ENCODE measurements at regions not wholly inside any gene's neighbourhood (a gene's known extent, or its start where the extent isn't known, plus 50 kb on each side); places are given as distances from the start of the nearest gene placed in this dataset.

- no peak for DNase-seq (ENCODE audit: low spot score)
Observed at GRCh38 chr13:97110936-97111335, 111.2 kb upstream of the MBNL2 start.

GRCh38 chr13:97111756-97112155 is 110.4 kb upstream of the MBNL2 start:
- no peak for DNase-seq (ENCODE audit: low spot score)

- DNase-seq (ENCODE audit: low spot score): no peak
Observed at GRCh38 chr13:97112446-97113152, 109.5 kb upstream of the MBNL2 start.

GRCh38 chr13:97113231-97114001 is 108.7 kb upstream of the MBNL2 start:
- DNase-seq (ENCODE audit: low spot score): no peak

GRCh38 chr13:97114651-97115050 is 107.5 kb upstream of the MBNL2 start:
- no peak for DNase-seq (ENCODE audit: low spot score)

- DNase-seq (ENCODE audit: low spot score): no peak
Observed at GRCh38 chr13:97116754-97117153, 105.4 kb upstream of the MBNL2 start.

- no peak for DNase-seq (ENCODE audit: low spot score)
Observed at GRCh38 chr13:97117388-97117910, 104.7 kb upstream of the MBNL2 start.

GRCh38 chr13:97119943-97120342 is 102.2 kb upstream of the MBNL2 start:
- no peak for DNase-seq (ENCODE audit: low spot score)

- no peak for DNase-seq (ENCODE audit: low spot score)
Observed at GRCh38 chr13:97120346-97120745, 101.8 kb upstream of the MBNL2 start.

GRCh38 chr13:97120976-97121375 is 101.2 kb upstream of the MBNL2 start:
- no peak for DNase-seq (ENCODE audit: low spot score)

- no peak for DNase-seq (ENCODE audit: low spot score)
Observed at GRCh38 chr13:97121894-97122293, 100.2 kb upstream of the MBNL2 start.

GRCh38 chr13:97122381-97122996 is 99.6 kb upstream of the MBNL2 start:
- DNase-seq (ENCODE audit: low spot score): no peak

- DNase-seq (ENCODE audit: low spot score): no peak
Observed at GRCh38 chr13:97124206-97124605, 97.9 kb upstream of the MBNL2 start.

GRCh38 chr13:97124915-97125809 is 97.0 kb upstream of the MBNL2 start:
- no peak for DNase-seq (ENCODE audit: low spot score)

- no peak for DNase-seq (ENCODE audit: low spot score)
Observed at GRCh38 chr13:97125810-97126738, 96.1 kb upstream of the MBNL2 start.

- no peak for DNase-seq (ENCODE audit: low spot score)
Observed at GRCh38 chr13:97127842-97128241, 94.3 kb upstream of the MBNL2 start.

- no peak for DNase-seq (ENCODE audit: low spot score)
Observed at GRCh38 chr13:97130190-97130589, 91.9 kb upstream of the MBNL2 start.

GRCh38 chr13:97131447-97131846 is 90.7 kb upstream of the MBNL2 start:
- no peak for DNase-seq (ENCODE audit: low spot score)

- no peak for DNase-seq (ENCODE audit: low spot score)
Observed at GRCh38 chr13:97133554-97133953, 88.6 kb upstream of the MBNL2 start.

GRCh38 chr13:97133955-97134354 is 88.2 kb upstream of the MBNL2 start:
- no peak for DNase-seq (ENCODE audit: low spot score)
